Loucy (cell line): ENCODE measurements at regions not wholly inside any gene's neighbourhood (a gene's known extent, or its start where the extent isn't known, plus 50 kb on each side); places are given as distances from the start of the nearest gene placed in this dataset.

Experiments
- H2AFZ ChIP-seq: fragments of 200-600 bp; sonication (generic); 2 replicates; pipeline ENCODE4 v1.6.0; 2016; ENCODE audit warnings: antibody characterized with exemption, mild to moderate bottlenecking, low read length, moderate library complexity
- H3F3A ChIP-seq: fragments of 200-600 bp; 2 replicates; pipeline ENCODE4 v1.6.0; 2016; ENCODE audit warnings: antibody characterized with exemption, low read depth, mild to moderate bottlenecking
- H3K27me3 ChIP-seq: fragments of 200-600 bp; sonication (generic); 2 replicates; pipeline ENCODE4 v1.6.1; 2014; ENCODE audit warnings: low read length, mild to moderate bottlenecking; ENCODE audit not compliant: insufficient read depth, poor library complexity, severe bottlenecking
- H3K36me3 ChIP-seq: fragments of 200-600 bp; sonication (generic); 2 replicates; pipeline ENCODE4 v1.6.1; 2016; ENCODE audit warnings: low read length; ENCODE audit not compliant: insufficient read depth
- H3K4me1 ChIP-seq: fragments of 200-600 bp; sonication (generic); 2 replicates; pipeline ENCODE4 v1.5.1; 2014; ENCODE audit warnings: low read length, mild to moderate bottlenecking; ENCODE audit not compliant: insufficient read depth, poor library complexity, severe bottlenecking
- H3K4me2 ChIP-seq: fragments of 200-600 bp; sonication (generic); 2 replicates; pipeline ENCODE4 v1.6.0; 2014; ENCODE audit warnings: antibody characterized with exemption, low read length, low read depth, mild to moderate bottlenecking; ENCODE audit not compliant: poor library complexity, severe bottlenecking
- H3K4me3 ChIP-seq: fragments of 200-600 bp; sonication (generic); 2 replicates; pipeline ENCODE4 v1.5.1; 2014; ENCODE audit warnings: low read length, mild to moderate bottlenecking, mixed read lengths; ENCODE audit not compliant: poor library complexity, severe bottlenecking
- H3K79me2 ChIP-seq: fragments of 200-600 bp; sonication (generic); 2 replicates; pipeline ENCODE4 v1.6.1; 2014; ENCODE audit warnings: low read length; ENCODE audit not compliant: insufficient read depth
- H3K9ac ChIP-seq: fragments of 200-600 bp; sonication (generic); 2 replicates; pipeline ENCODE4 v1.6.0; 2014; ENCODE audit warnings: mild to moderate bottlenecking, low read depth, low read length, moderate library complexity; ENCODE audit not compliant: poor library complexity, severe bottlenecking
- H3K9me2 ChIP-seq: fragments of 200-600 bp; sonication (generic); replicated peaks from 2 replicates; pipeline ENCODE4 v1.6.1; 2016; ENCODE audit warnings: low read depth, low read length, mixed read lengths
- H3K9me3 ChIP-seq: fragments of 200-600 bp; sonication (generic); 2 replicates; pipeline ENCODE4 v1.6.1; 2014; ENCODE audit warnings: mild to moderate bottlenecking, antibody characterized with exemption, low read length, low read depth; ENCODE audit not compliant: insufficient read depth
- H4K20me1 ChIP-seq: fragments of 200-600 bp; sonication (generic); 2 replicates; pipeline ENCODE4 v1.6.0; 2014; ENCODE audit warnings: antibody characterized with exemption, low read length, mild to moderate bottlenecking; ENCODE audit not compliant: insufficient read depth, poor library complexity, severe bottlenecking
- EZH2phosphoT487 ChIP-seq: fragments of 200-600 bp; IDR thresholded peaks from 2 replicates; pipeline ENCODE4 v1.6.1; 2018; ENCODE audit warnings: antibody characterized with exemption, mild to moderate bottlenecking, moderate library complexity, borderline replicate concordance
- TF ChIP-seq, protein P1 (sequence below): fragments of 200-600 bp; sonication (generic); conservative IDR thresholded peaks from 2 replicates; pipeline ENCODE4 v1.5.1; 2014; ENCODE audit warnings: mild to moderate bottlenecking, antibody characterized with exemption, low read length

- Histone ChIP-seq H3K4me1 (no peaks in the 10 kb centered on the region), H3K9me3 (no peaks in the 10 kb centered on the region), H3K36me3 (no peaks in the 10 kb centered on the region), H4K20me1 (no peaks in the 10 kb centered on the region), H3K9ac (no peak overlapping the region), H2AFZ (no peak overlapping the region), H3F3A (no peaks in the 10 kb centered on the region), H3K79me2 (no peaks in the 10 kb centered on the region), H3K27me3 (no peaks in the 10 kb centered on the region), H3K4me3 (no peak overlapping the region), H3K4me2 (no peak overlapping the region), H3K9me2 (no peaks in the 10 kb centered on the region)
- no peak for TF ChIP-seq EZH2phosphoT487
- TF ChIP-seq, protein P1, sequence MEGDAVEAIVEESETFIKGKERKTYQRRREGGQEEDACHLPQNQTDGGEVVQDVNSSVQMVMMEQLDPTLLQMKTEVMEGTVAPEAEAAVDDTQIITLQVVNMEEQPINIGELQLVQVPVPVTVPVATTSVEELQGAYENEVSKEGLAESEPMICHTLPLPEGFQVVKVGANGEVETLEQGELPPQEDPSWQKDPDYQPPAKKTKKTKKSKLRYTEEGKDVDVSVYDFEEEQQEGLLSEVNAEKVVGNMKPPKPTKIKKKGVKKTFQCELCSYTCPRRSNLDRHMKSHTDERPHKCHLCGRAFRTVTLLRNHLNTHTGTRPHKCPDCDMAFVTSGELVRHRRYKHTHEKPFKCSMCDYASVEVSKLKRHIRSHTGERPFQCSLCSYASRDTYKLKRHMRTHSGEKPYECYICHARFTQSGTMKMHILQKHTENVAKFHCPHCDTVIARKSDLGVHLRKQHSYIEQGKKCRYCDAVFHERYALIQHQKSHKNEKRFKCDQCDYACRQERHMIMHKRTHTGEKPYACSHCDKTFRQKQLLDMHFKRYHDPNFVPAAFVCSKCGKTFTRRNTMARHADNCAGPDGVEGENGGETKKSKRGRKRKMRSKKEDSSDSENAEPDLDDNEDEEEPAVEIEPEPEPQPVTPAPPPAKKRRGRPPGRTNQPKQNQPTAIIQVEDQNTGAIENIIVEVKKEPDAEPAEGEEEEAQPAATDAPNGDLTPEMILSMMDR = no peak
Measured at GRCh38 chr1:165069829-165070228, 286.7 kb downstream of the LMX1A start.

DNA sequence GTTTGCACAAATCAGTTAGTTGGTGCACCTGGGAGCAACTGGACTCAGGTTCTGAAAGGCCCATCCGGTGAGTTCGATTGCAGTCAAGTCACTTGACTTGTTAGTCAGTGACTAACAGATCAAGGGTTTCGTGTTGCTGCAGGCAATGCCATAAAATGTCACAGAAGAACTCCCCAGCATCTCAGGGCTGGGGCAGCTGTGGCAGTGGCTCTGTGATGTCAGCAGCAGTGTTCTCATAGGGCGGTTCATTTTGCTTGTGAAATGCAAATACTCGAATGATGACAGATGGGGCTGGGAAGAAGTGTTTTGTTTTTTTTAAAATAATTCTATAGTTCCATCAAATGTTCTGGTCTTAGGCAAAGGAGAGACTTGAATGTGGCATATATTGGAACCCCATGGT, 287.8 kb downstream of the LMX1A start:
- H3K79me2 ChIP-seq = no peaks in the 10 kb centered on the region
- H3F3A ChIP-seq = no peaks in the 10 kb centered on the region
- no peaks in the 10 kb centered on the region for H3K4me1 ChIP-seq
- no peak for TF ChIP-seq EZH2phosphoT487
- TF ChIP-seq, protein P1 = no peak
- no peak overlapping the region for H3K4me2 ChIP-seq
- H3K36me3 ChIP-seq = no peaks in the 10 kb centered on the region
- H2AFZ ChIP-seq = no peak overlapping the region
- H3K4me3 ChIP-seq = no peak overlapping the region
- no peaks in the 10 kb centered on the region for H3K27me3 ChIP-seq
- H3K9ac ChIP-seq = no peak overlapping the region
- H3K9me2 ChIP-seq = no peaks in the 10 kb centered on the region
- H4K20me1 ChIP-seq = no peaks in the 10 kb centered on the region
- H3K9me3 ChIP-seq = no peaks in the 10 kb centered on the region

DNA sequence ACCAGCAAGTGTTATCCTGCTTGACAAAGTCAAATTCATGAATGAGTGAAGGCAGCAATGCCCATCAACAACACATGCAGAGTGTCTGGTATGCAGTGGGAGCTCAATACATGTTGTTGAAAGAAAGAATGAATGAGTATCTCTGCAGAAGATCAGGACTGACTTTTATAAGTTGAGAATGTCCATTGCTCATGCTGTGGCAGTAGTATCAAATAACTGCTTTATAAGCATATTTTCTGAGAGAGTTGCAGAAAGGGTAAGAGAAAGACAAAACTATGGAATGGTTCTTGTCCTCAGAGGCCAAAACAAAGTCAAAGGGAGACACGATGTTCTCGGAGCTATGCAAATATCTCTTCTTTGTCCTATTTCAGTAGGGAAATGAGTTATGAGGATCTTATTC, 288.7 kb downstream of the LMX1A start:
- no peaks in the 10 kb centered on the region for H4K20me1 ChIP-seq
- H3K9me2 ChIP-seq = no peaks in the 10 kb centered on the region
- no peaks in the 10 kb centered on the region for H3K79me2 ChIP-seq
- H2AFZ ChIP-seq = no peak overlapping the region
- no peaks in the 10 kb centered on the region for H3K36me3 ChIP-seq
- H3K27me3 ChIP-seq = no peaks in the 10 kb centered on the region
- no peaks in the 10 kb centered on the region for H3F3A ChIP-seq
- TF ChIP-seq, protein P1 = no peak
- TF ChIP-seq EZH2phosphoT487 = no peak
- no peak overlapping the region for H3K4me3 ChIP-seq
- no peaks in the 10 kb centered on the region for H3K4me1 ChIP-seq
- H3K9me3 ChIP-seq = no peaks in the 10 kb centered on the region
- H3K9ac ChIP-seq = no peak overlapping the region
- no peak overlapping the region for H3K4me2 ChIP-seq
